ENCODE measurements at regions not wholly inside any gene's neighbourhood (a gene's known extent, or its start where the extent isn't known, plus 50 kb on each side); places are given as distances from the start of the nearest gene placed in this dataset.
"Not testable (repeated sequence)": the region's sequence is repeated elsewhere in the genome, so short reads cannot be mapped to it uniquely, and the experiment has no call there.

GRCh38 chr9:113740508-113741500 lies 135.3 kb upstream of the ZNF618 start:
- TF ChIP-seq CTCF (conservative IDR thresholded peaks at IDR 0.05; ENCODE audit: low read depth, low read length); FOS (IDR thresholded peaks at IDR 0.05; ENCODE audit: low read depth, low read length): not testable (repeated sequence)

All from IMR-90 (cell line).